NCI-H2227 (cell line): ENCODE measurements at regions not wholly inside any gene's neighbourhood (a gene's known extent, or its start where the extent isn't known, plus 50 kb on each side); places are given as distances from the start of the nearest gene placed in this dataset.

Experiments
- DNase-seq: peaks from one replicate; lab custom pipeline; 2025; ENCODE audit not compliant: unreplicated experiment; lab: John Stamatoyannopoulos, UW

- no peak for DNase-seq
Measured at GRCh38 chr5:54721951-54722654, 204.5 kb downstream of the SNX18 start.

- DNase-seq, result no peak
Measured at GRCh38 chr5:54721116-54721515, 203.6 kb downstream of the SNX18 start.

GRCh38 chr5:54720341-54720740 is 202.8 kb downstream of the SNX18 start:
- no peak for DNase-seq

- no peak for DNase-seq
Measured at GRCh38 chr5:54719384-54720283, 202.1 kb downstream of the SNX18 start.

GRCh38 chr5:54718656-54719055 is 201.1 kb downstream of the SNX18 start:
- no peak for DNase-seq

- DNase-seq, result no peak
Measured at GRCh38 chr5:54717870-54718269, 200.3 kb downstream of the SNX18 start.

- no peak for DNase-seq
Measured at GRCh38 chr5:54717459-54717858, 199.9 kb downstream of the SNX18 start.

GRCh38 chr5:54713923-54714581 is 196.5 kb downstream of the SNX18 start:
- DNase-seq, result no peak

- DNase-seq, result no peak
Measured at GRCh38 chr5:54709096-54709495, 191.5 kb downstream of the SNX18 start.

- DNase-seq, result no peak
Measured at GRCh38 chr5:54707841-54708240, 190.3 kb downstream of the SNX18 start.

GRCh38 chr5:54705994-54706653 is 188.6 kb downstream of the SNX18 start:
- DNase-seq, result no peak

GRCh38 chr5:54704825-54705224 is 187.3 kb downstream of the SNX18 start:
- DNase-seq, result no peak

GRCh38 chr5:54704333-54704732 is 186.8 kb downstream of the SNX18 start:
- peak; percentile 24 for DNase-seq

GRCh38 chr5:54703565-54704255 is 186.2 kb downstream of the SNX18 start:
- DNase-seq, result peak; percentile 14

GRCh38 chr5:54703133-54703532 is 185.6 kb downstream of the SNX18 start:
- DNase-seq, result peak; percentile 15

GRCh38 chr5:54702470-54702869 is 184.9 kb downstream of the SNX18 start:
- no peak for DNase-seq

GRCh38 chr5:54700986-54701578 is 183.5 kb downstream of the SNX18 start:
- DNase-seq, result peak; percentile 19

- DNase-seq, result no peak
Measured at GRCh38 chr5:54696931-54697330, 179.4 kb downstream of the SNX18 start.

- no peak for DNase-seq
Measured at GRCh38 chr5:54696346-54696745, 178.8 kb downstream of the SNX18 start.
